GM19324 (cell line): ENCODE measurements at regions not wholly inside any gene's neighbourhood (a gene's known extent, or its start where the extent isn't known, plus 50 kb on each side); places are given as distances from the start of the nearest gene placed in this dataset.
A peak's percentile ranks its signal among the peaks of the same experiment; 100 is the strongest.

ENCODE experiments used
- ATAC-seq: cut with Tn5 transposase; IDR thresholded peaks from one replicate; pipeline ENCODE4 v1.9.1; 2021; ENCODE audit warnings: mild to moderate bottlenecking, moderate library complexity; ENCODE audit not compliant: unreplicated experiment, low FRiP score

DNA sequence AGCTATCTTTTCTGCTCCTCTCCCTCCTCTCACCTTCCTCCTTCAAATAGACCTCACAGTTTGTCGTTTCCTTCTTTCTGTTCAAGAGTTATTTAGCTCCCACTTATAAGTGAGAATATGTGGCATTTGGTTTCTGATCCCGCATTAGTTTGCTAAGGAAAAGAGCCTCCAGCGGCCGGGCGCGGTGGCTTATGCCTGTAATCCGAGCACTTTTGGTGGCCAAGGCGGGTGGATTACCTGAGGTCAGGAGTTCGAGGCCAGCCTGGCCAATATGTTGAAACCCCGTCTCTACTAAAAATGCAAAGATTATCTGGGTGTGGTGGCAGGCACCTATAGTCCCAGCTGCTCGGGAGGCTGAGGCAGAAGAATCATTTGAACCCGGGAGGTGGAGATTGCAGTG, 2101.6 kb downstream of the MAT2B start:
- no peak for ATAC-seq

DNA sequence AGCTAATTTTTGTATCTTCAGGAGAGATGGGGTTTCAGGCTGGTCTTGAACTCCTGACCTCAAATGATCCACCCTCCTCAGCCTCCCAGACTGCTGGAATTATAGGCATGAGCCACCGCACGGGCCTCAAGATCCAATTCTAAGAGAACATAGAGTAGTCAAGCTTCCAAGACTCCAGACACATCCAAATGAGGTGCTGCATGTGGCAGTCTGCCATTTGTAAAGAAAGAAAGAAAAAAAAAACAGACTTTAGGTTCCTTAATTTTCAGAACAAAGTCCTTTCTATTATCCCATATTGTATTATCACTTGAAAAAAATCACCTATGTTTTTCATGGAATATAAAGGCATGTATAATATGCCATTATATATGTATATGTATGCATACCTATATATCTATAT, 2104.5 kb downstream of the MAT2B start:
- no peak for ATAC-seq

DNA sequence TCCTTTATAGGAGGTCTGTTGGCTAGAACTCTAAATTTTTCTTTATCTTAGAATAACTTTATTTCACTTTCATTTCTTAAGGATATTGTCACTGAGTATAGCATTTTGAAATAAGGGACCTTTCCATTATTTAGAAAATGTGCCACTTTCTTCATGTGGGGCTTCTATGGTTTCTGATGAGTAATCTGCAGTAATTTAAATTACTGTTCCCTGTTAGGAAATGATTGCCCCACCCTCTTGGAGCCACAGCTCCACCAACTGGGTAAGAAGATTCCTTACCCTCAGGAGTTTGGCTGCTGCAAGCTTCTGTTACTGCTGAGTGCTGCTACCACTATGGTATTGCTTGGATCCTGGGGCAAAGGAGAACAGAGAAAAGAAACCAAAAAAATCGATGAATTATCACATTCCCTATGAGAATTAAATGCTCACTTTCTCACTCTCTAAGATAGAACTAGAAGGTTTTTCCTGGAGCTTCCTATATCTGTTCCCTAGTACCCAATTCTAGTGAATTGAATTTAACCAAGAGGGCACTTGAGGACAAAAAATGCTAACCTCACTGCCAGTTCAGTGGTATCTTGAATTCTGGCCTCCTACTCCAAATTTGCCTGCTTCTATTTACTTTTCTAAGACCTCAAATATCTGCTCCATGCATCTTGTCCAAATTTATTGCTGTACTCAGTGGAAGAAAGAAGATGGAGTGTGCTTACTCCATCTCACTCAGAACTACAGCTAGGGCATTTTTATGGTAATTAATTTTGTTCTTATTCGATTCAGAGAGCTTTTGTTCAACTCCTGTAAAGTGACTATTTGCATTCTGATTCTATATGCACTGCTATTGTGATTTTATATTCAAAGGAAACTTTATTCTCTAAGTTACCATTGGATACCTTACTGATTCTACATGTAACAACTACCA, 2111.3 kb downstream of the MAT2B start:
- no peak for ATAC-seq

DNA sequence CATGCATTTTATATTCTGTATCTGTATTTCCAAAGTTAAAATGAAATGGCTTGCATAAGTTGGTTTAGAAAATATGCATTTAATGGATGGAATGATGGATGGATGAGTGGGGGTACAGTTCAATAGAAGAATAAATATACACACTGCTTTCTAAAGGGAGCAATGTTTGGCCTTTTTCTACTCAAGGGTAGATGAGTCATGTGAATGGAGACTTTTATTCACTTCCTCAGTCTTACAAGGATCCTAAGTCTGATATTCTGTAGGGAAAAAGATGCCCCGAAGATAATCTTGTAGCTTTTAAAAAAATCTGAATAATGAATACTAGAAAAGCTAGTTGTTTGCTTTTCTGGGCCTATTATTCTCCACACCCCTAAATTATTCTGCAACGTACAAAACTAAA, 2112.1 kb downstream of the MAT2B start:
- no peak for ATAC-seq

DNA sequence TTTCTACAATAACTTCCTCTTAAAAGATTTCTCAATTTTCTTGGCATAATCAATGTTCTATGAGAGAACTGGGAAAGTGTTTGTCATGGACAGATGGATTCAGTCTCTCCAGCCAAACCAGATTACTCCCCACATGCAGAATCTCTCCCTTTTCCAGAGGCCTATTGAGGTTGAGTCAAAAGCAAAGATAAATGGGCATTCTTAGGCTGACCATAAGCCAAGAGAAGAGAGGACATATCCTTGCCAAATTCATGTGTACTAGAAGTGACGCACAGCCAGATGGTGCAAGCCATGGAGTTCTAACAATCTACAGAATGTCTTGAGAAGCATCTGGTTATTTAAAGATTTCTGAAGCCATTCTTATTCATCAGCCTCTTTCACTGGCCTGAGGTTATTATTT, 2115.0 kb downstream of the MAT2B start:
- no peak for ATAC-seq

DNA sequence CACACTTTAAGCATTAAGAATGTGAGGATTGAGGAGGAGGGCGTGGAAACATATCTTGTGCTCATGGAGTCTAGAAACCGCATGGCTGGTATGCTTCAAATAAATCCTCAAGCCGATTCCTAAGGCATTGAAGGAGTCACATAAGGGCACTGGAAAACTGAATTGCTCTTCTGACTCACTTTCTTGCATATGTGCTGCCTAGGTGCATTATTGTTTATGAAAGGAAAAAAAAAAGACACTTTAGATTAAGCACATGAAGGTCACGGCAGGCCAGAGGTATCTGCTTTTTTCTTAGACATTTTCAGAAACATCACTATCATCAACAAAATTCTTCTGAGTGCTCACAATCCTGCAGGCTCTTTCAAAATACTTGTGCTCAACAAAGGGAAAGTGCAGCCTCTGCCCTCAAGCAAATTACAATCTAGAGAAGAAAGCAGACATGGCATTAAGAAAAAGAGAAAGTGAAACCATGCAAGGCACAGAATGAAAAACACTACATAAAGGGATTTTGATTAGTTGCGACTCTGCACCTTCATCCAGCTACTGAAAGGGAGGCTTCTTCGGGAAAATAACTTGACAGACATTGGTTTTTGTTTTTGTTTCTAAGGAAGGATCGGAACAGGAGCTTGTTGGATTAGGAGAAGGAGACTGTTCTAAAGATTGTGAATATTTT, 2117.6 kb downstream of the MAT2B start:
- ATAC-seq, result peak; percentile 56

DNA sequence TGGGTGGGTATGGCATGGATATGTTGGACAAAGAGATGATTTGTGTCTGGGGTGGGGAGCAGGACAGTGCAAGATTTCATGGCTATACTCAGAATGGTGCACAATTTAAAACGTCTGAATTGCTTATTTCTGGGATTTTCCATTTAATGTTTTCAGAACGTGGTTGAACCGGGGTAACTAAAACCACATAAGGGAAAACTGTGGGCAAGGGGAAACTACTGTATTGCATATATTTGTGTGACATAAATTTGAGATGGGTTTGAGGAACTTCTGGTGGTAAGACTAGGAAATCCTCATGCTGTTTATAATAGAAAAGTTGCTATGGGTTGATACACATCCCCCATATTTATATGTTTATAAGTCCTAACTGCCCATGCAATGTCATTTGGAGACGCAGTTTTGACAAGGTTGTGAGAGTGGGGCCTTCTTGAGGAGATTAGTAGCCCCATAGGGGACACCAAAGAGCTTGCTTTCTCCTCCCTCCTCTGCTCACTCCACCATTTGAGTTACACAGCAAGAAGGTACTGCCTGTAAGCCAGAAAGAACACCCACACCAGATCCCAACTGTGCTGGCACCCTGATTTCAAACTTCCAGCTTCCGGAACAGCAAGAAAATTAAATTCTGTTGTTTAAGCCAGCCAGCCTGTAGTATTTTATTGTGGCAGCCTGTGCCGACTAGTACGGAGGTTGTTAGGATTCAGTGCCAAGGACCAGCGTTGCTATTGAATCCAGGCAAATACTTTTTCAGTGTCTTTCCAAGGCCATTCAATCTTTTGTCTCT, 2118.9 kb downstream of the MAT2B start:
- no peak for ATAC-seq

DNA sequence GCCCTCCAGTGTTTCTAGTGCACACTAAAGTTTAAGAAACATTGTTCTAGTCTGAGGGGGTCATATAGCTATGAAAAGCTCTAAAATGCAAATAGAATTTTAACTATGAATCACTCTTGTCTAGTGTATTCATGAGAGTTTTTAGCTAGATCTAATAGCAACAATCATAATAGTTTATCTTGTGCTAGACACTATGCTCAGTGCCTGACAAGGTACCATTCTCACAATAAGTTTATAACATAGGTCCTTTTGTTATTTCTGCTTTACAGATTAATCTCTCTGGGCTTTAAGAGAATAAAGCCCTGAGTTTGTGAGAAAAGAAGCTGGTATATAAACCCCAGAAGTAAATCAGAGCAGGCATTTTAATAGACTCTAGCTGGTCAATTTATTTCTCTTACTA, 2120.7 kb downstream of the MAT2B start:
- no peak for ATAC-seq

DNA sequence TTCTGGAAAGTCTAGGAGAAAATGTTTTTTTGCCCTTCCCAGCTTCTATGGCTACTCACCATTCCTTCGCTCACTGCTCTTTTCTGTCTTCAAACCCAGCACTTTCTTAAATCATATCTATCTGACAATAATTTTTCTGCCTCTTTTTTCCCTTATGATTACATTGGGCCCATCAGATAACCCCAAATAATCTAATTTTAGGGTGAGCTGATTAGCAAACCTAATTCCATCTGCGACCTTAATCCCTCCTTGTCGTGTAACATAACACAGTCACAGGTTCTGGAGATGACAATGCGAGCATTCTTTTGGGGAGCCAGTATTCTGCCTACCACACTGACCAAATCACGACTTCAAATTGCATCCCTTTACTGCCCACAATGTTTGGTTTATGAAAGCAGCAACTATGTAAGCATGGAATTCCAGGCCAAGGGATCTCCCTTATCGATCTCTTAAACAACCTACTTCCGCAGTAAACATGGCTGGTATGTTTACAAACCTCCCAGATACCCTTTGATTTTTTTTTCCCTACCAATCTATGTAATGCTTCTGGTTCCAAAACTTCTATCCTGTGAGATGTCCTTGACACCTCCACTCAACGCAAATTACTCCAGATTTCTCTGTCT, 2122.2 kb downstream of the MAT2B start:
- ATAC-seq, result no peak

DNA sequence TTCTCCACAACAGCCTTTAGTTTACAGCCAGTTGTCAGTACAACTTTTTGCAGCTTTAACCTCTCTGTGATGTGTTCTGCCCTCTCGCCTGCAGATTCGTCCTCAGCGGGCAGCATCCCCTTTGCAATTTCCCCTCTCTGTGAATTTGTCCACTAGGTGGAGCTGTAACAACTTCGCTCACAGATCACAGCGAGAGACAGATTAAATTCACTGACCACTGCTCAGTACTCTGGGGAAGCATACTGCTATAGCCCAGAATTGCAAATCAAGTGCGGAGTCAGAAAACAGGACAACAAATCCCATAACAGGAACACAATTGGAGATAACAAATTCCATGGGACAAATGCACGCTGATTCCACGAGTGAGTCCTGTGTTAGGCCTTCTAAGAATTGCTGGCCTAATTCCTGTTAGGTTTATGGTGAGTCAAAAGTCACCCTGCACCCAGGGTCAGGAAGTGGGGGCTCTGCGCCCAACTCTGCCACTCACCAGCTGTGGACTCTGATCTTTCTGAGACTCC, 2124.9 kb downstream of the MAT2B start:
- peak; percentile 55 for ATAC-seq

DNA sequence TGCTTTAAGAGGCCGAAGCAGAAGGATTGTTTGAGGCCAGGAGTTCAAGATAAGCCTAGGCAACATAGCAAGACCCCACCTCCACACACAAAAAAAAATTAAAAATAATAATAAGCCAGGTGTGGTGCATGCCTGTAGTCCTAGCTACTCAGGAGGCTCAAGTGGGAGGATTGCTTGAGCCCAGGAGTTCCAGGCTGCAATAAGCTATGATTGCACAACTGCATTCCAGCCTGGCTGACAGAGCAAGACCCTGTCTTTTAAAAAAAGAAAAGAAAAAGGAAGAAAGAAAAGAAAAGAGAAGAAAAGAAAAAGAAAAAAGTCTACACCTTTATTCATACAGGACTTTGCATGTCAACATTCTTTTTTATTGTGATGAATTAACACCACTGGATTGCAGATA, 2125.8 kb downstream of the MAT2B start:
- ATAC-seq, result no peak

DNA sequence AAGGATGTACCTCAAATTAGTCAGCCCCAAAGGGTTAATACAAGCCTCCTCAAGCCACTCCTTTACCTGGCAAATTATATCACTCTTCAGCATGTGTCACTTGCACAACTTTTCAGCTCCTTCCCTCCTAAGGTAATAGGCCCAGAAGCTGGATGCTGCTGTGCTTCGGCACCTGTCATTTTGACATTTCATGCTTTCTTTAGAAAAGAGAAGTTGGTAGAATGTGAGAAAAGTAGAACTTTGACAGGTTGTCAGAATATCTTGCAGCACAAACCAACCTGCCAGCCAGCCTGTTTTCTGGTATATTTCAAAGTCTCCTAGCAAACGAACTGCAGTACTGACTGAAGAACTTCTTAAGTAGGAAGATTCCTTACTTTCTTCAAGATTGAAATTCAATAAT, 2136.9 kb downstream of the MAT2B start:
- ATAC-seq, result no peak

DNA sequence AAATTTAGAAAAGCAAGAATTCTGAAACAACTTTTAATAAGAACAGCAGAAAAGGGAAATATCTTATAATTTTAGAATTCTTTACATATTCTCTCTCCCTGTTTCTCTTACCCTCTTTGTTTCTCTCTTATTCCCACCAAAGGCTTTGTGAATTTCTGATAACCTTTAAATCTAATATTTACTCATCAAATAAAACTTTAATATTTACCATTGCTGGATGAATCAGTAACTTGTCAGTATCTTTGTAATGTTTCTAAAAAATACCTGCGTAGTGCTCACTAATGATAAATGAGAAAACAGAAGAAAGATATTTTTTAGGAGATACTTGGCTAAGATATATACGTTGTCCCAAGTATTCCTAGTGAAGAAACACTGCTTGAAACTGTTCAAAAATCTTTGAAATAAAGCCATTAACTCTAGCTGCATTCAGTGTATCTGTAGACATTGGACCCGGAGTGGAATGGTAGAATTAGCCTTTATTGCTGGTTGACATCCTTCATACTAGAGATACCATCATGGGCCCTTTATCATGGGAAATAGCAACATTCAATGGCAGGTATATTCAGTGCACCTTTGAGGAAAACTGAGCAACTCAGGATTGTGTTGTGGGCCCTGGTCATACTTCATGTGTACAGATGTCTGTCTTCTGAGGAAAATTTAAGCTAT, 2160.4 kb downstream of the MAT2B start:
- no peak for ATAC-seq

DNA sequence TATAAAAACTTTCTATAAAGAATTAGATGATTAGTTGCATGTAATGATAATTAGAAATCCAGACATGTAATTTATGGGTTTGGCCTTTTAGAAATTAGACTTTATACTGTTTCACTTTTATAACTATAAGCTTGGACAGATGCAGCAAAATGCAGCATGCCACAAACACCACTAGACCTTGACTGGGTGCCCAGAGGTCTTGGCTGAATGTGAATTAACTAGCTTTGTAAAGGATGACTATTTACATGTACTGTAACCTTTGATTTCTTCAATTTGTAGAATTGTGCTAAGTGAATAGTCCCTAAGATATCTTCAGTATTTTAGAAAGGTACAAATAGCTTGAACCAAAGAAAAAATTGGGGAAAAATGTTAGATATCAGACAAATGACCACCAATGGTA, 2168.1 kb downstream of the MAT2B start:
- ATAC-seq, result no peak

DNA sequence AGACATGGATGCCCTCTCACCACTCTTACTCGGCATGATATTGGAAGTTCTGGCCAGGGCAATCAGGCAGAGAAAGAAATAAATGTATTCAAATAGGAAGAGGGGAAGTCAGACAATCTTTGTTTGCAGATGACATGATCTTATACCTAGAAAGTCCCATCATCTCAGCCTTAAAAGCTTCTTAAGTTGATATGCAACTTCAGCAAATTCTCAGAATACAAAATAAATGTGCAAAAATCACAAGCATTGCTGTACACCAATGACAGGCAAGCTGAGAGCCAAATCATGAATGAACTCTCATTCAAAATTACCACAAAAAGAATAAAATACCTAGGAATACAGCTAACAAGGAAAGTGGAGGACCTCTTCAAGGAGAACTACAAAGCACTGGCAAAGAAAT, 2190.4 kb downstream of the MAT2B start:
- no peak for ATAC-seq

DNA sequence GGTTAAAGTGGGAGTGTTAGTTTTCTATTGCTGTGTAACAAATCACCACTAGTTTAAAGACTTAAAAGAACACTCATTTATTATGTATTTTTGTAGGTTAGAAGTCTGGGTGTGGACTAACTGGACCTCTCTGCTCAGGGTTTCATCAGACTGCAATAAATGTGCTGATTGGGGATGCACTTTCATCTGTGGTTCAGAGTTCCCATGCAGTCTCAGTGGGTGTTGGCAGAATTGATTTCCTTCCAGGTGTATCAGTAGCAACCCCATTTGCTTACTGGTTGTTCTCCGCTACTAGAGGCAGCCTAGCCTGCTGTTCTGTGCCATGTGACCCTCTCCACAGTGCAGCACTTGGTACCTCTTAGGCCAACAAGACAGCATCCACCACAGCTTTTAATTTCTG, 2200.5 kb downstream of the MAT2B start:
- ATAC-seq, result no peak

DNA sequence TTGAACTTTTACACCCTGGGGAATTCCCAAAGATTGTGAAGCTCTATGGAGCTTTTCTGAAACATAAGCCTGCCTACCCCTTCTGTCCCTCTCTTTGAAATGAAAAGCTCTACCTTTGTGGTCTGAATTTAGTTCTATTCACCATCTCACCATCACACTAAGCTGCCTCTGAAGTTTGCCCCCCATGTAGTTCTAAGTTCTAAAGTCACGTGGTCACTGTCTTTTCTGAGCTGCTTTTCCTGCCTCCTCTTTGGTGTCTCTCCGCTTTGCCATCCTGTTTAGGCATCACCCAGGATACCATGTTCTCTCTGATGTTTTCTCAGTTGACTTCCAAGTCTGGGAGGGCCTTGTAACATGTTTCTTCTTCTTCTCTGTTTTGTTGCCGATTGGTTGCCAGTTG, 2206.6 kb downstream of the MAT2B start:
- no peak for ATAC-seq

DNA sequence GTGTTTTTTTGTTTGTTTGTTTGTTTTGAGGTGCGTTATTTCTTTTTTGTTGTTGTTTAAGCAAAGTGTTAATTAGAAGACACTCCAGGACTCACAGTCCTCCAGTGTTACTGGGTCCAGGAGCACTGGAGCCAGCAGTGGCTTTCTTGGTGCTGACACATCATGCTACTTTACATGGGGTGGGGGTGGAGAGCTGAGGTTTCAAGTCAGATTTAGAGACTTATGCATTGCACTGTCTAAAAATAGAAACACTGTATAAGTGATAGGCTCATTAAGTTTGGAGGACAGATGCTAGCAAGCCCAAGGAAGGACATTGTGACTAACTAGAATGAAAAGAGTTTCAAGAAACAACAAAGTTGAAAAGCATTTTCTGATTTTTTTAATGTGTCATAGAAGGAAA, 2209.2 kb downstream of the MAT2B start:
- no peak for ATAC-seq

DNA sequence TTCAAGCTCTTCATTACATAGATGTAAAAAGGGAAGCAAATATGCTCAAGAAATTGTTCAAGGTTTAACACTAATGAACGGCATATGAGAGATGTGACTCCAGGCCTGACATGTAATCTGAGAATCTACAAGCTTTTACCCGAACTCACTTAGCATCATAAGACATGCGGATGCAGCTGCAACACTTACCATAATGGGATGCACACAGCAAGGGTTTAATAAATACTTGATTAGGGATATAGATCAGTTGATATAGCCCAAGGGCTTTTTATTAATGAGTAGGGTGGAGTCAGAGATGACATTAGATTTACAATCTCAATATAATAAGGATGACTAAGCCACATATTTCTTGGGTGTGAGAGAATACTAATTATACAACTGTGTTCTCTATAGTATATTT, 2215.5 kb downstream of the MAT2B start:
- no peak for ATAC-seq

DNA sequence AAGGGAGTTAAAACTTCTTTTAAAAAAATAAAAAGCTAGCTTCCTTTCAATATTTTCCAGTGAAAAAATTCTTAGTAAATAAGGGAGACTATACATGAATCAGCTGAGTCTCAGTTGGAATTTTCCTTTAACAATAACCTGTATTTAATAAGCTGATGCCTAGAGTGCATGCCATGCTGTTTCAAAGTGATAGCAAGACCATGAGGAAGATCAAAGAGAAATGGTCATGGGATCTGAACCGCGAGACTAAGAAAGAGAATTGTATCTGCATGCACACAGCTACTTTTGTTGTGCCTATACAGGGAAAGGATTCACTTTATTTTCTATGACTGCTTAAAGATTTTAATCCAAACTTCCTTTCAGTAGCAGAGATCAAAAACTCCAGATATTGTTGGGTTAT, 2217.0 kb downstream of the MAT2B start:
- no peak for ATAC-seq
